ENCODE measurements at regions not wholly inside any gene's neighbourhood (a gene's known extent, or its start where the extent isn't known, plus 50 kb on each side); places are given as distances from the start of the nearest gene placed in this dataset.

DNA sequence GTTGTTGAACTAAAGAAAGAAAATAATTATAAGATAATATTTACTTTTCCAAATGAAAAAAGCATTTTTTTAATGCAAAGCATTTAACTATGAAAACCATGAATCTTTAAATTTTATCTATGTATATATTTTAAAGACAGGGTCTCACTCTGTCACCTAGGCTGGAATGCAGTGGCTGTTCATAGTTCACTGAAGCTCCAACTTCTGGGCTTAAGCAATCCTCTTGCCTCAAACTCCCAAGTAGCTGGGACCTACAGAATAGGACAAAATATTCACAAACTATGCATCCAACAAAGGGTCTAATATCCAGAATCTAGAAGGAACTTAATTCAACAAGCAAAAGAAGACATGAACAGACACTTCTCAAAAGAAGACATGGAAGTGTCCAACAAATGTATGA, 55.9 kb upstream of the ALB start:
- Histone ChIP-seq H3K36me3 (no peaks in the 10 kb centered on the region), H3K27me3 (replicated peaks in 1 of 7) (no peaks in the 10 kb centered on the region), H3K4me3 (no peak overlapping the region), H3K9me3 (no peaks in the 10 kb centered on the region), H3K4me1 (no peaks in the 10 kb centered on the region), H3K27ac (no peak overlapping the region)
- intact Hi-C loops (cut with DNase I; ENCODE audit: low total_unique reads): no loop called here
- DNase-seq: no peak
- TF ChIP-seq POLR2A (IDR thresholded peaks at IDR 0.05) (no peak), POLR2AphosphoS5 (IDR thresholded peaks at IDR 0.05) (no peak)
- TF ChIP-seq, protein P1, sequence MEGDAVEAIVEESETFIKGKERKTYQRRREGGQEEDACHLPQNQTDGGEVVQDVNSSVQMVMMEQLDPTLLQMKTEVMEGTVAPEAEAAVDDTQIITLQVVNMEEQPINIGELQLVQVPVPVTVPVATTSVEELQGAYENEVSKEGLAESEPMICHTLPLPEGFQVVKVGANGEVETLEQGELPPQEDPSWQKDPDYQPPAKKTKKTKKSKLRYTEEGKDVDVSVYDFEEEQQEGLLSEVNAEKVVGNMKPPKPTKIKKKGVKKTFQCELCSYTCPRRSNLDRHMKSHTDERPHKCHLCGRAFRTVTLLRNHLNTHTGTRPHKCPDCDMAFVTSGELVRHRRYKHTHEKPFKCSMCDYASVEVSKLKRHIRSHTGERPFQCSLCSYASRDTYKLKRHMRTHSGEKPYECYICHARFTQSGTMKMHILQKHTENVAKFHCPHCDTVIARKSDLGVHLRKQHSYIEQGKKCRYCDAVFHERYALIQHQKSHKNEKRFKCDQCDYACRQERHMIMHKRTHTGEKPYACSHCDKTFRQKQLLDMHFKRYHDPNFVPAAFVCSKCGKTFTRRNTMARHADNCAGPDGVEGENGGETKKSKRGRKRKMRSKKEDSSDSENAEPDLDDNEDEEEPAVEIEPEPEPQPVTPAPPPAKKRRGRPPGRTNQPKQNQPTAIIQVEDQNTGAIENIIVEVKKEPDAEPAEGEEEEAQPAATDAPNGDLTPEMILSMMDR (IDR thresholded peaks at IDR 0.05 in 8 of 11, conservative IDR thresholded peaks at IDR 0.05 in 3 of 11): no peak

DNA sequence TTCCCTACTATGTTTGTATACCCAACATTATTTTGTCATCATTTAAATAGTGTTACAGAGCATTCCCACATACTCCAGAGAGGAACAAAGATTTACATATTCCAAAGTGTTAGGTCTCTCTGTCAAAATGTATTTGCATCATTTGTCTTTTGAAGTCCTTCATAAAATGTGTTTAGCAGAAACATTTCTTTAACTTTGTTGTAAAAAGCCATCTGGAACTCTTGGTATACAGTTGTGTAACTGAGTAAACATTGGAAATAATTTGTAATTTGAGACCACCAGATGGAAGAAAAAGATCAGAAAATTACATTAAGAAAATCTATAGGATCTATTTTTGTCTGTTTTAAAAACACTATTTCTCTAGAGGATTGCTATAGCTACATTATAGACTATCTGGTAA, 56.6 kb upstream of the ALB start:
- intact Hi-C loops (cut with DNase I; ENCODE audit: low total_unique reads): no loop called here
- Histone ChIP-seq H3K27ac (no peak overlapping the region), H3K4me1 (no peaks in the 10 kb centered on the region), H3K27me3 (replicated peaks in 1 of 7) (no peaks in the 10 kb centered on the region), H3K4me3 (no peak overlapping the region), H3K9me3 (no peaks in the 10 kb centered on the region), H3K36me3 (no peaks in the 10 kb centered on the region)
- DNase-seq: no peak
- no peak for TF ChIP-seq POLR2A (IDR thresholded peaks at IDR 0.05)
- no peak for TF ChIP-seq POLR2AphosphoS5 (IDR thresholded peaks at IDR 0.05)
- TF ChIP-seq, protein P1 (IDR thresholded peaks at IDR 0.05 in 8 of 11, conservative IDR thresholded peaks at IDR 0.05 in 3 of 11): no peak

DNA sequence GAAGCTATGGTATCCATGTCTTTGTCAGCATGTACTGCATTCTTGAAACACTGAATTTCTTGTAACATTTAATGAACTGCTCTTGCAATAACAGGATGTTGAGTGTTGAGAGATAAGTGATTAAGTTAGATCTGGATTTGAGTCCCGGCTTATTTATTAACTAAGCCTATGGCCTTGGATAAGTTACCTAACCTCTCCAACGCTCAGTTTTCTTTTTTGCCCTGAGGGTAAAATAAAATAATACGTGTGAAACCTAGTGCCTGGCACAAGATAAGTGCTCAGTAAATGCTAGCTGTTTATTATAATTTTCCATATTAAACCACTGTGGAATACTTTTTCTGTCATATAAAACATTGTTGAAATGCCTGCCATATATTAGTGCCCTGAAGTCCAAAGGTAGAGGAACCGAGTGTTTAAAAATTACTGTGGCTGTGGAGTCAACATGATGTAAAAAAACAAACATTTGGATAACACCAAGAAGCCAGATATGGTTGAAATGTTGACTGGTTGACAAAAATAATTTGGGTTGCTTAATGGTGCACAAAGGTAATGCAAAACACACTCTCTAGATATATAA, 58.6 kb upstream of the ALB start:
- no peaks in the 10 kb centered on the region for H3K27me3 ChIP-seq (replicated peaks in 1 of 7)
- H3K9me3 ChIP-seq: no peaks in the 10 kb centered on the region
- no peaks in the 10 kb centered on the region for H3K36me3 ChIP-seq
- H3K27ac ChIP-seq: no peak overlapping the region
- H3K4me3 ChIP-seq: no peak overlapping the region
- DNase-seq: no peak
- no peaks in the 10 kb centered on the region for H3K4me1 ChIP-seq
- intact Hi-C loops (cut with DNase I; ENCODE audit: low total_unique reads): no loop called here
- no peak for TF ChIP-seq POLR2A (IDR thresholded peaks at IDR 0.05)
- TF ChIP-seq, protein P1 (IDR thresholded peaks at IDR 0.05 in 8 of 11, conservative IDR thresholded peaks at IDR 0.05 in 3 of 11): no peak
- no peak for TF ChIP-seq POLR2AphosphoS5 (IDR thresholded peaks at IDR 0.05)
- WGBS, 5 donors: 74 to 90% (median 78%) methylated on average over 4 of the region's 4 CpGs

DNA sequence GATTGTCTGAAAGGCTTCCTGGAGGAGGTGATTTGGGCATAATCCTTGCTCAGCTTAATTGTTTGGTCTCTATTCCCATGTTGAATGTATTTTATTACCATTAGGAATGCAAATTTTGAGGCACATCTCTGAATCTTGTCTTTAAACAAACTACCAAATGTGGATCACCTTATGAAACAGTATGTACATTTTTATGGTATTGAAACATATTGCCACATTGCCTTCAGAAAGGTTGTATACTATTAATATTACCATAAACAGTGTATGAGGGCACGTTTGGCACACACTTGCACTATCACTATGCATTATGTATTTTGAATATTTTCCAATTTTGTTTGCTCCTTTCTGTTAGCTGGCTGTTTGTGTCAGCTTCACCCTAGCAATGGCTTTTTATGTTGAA, 60.0 kb upstream of the ALB start:
- Histone ChIP-seq H3K27ac (no peak overlapping the region), H3K4me1 (no peaks in the 10 kb centered on the region), H3K36me3 (no peaks in the 10 kb centered on the region), H3K27me3 (replicated peaks in 1 of 7) (no peaks in the 10 kb centered on the region), H3K4me3 (no peak overlapping the region), H3K9me3 (no peaks in the 10 kb centered on the region)
- WGBS, 5 donors: 59 to 91% (median 65%) methylated on average over 1 of the region's 1 CpG
- intact Hi-C loops (cut with DNase I; ENCODE audit: low total_unique reads): no loop called here
- TF ChIP-seq, protein P1 (IDR thresholded peaks at IDR 0.05 in 8 of 11, conservative IDR thresholded peaks at IDR 0.05 in 3 of 11): no peak
- no peak for TF ChIP-seq POLR2AphosphoS5 (IDR thresholded peaks at IDR 0.05)
- TF ChIP-seq POLR2A (IDR thresholded peaks at IDR 0.05): no peak
- no peak for DNase-seq

Measured in spleen (tissue), 11 donors.